HG03108 (cell line): ENCODE measurements at regions not wholly inside any gene's neighbourhood (a gene's known extent, or its start where the extent isn't known, plus 50 kb on each side); places are given as distances from the start of the nearest gene placed in this dataset.

ENCODE experiments used
- ATAC-seq: cut with Tn5 transposase; IDR thresholded peaks from one replicate; pipeline ENCODE4 v1.9.1; 2021; ENCODE audit warnings: moderate library complexity; ENCODE audit not compliant: unreplicated experiment

DNA sequence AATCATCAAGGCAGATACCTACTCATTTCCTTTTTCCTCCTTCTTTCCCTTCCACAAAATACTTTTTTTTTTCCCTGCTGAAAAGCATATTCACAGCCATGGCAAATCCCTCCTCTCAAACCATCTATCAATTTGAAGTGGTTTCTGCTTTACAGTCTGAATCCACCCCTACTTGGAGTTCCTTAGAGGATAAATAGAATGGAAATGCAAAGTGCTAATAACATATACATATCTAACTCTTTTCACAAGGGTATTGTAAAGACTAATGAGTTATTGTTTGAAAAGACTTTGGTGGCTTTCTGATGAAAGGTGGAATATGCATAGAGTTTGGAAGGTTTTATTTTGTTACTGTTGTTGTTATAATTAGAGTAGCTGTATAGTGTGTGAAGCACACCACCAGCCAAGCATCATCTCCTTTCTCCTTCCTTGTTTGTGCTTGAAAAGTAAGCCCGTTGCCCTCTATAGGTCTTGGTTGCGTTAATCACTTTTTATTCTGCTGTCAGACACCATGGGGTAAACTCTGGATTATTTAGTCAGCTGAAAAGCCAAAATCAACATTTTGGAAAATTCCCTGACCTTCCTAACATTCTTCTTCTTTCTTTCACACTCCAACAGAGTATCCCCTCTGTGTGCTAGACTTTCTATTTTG is 2126.9 kb upstream of the CELF4 start:
- no peak for ATAC-seq

DNA sequence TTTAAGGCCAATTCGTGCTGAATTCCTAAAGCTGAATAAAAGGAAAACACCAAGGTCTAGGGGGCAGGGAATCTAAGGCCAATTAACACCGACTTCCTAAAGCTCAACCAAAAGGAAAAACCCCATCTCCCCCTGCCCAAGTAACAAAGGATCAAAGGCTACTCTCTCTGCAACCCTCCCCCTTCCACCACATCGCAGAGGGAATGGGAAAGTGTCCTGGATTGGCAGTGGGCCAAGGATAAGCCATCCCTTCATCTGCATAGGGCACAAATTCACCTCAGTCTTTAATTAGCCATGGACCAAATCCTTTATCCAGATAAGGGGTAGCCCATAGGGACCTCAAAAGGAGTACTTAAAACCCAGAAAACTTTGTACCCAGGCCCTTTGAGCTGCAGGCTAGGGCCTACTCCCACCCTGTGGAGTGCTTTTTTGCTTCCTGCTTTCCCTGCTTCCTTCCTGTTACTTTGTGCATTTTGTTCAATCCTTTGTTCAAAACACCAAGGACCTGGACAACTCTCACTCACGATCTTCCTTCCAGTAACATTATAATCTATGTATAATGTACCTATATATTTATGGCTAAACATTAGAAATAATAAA is 2119.8 kb upstream of the CELF4 start:
- ATAC-seq, result no peak

DNA sequence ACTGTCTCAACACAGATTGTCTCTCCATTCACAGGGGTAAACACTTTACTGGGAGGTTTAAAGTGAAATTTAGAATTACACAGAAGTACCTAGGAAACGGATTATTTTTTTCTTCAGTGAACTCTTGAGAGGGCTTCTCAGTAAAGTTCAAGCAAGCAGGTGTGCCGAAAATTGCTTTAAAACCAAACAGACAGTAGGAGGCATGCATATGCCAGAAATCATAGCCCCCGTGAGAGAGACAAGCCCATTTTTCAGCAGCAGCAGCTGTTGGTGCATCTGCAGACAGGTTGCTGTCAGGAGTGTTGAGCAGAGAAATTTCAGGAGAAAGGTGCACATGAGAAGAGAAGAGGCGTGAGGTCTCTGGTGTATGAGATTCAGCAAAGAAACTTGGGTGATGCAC is 2115.5 kb upstream of the CELF4 start:
- ATAC-seq, result no peak

DNA sequence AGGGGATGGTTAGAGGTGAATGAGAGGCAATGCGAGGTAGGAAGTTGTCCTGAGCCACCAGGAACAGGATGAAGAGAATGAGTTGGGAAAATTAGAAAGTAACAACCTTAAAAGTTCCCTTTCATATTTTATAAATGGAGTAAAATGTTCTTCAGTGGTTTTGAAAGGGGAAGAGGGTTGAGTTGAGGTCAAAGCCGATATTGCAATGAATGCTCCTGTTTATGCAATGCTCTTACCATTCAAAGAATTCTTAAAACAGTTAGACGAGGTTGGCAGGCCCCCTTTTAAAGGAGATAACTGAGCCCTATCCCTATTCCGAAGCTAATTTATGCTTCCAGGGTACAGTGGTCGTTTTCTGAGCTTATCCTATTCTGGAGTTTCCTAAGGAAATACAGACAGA is 2110.3 kb upstream of the CELF4 start:
- ATAC-seq, result no peak

- no peak for ATAC-seq
Measured at GRCh38 chr18:39675368-39675767, 2109.8 kb upstream of the CELF4 start.

- ATAC-seq, result no peak
Measured at GRCh38 chr18:39672171-39672570, 2106.6 kb upstream of the CELF4 start.

DNA sequence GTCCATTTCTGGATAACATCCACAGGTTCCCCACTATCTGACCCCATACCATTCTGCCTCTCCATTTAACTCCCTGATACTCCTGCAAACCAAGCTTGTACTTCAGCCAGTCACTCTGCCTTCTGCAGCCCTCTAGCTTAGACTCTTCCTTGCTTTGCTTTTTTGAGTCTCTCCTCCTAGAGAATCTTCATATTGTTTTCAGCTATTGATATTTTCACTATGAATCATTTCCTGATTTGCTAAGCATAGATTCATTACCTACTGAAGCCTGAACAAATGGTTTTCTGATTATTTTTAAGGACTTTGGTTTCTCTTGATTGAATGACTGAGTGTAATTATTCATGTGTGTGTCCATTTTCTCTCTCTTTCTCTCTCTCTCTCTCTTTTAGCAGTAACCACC is 2102.3 kb upstream of the CELF4 start:
- ATAC-seq, result no peak

DNA sequence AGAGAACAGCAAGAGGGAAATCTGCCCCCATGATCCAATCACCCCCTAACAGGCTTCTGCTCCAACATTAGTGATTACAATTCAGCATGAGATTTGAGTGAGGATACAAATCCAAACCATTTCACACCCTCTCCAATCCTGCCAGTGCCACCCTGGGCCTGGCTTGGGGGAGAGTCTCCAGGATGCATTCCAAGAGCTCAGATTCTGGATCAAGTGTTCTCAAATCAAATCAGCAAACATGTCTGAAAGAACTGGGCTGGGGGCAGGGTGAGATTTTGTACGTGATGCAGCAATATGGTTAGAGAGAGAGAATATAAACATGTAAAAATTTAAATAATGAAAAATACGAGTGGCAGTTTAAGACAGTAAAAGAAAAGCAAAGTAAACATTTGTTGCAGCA is 2100.9 kb upstream of the CELF4 start:
- ATAC-seq, result no peak

- no peak for ATAC-seq
Measured at GRCh38 chr18:39661856-39662366, 2096.3 kb upstream of the CELF4 start.

DNA sequence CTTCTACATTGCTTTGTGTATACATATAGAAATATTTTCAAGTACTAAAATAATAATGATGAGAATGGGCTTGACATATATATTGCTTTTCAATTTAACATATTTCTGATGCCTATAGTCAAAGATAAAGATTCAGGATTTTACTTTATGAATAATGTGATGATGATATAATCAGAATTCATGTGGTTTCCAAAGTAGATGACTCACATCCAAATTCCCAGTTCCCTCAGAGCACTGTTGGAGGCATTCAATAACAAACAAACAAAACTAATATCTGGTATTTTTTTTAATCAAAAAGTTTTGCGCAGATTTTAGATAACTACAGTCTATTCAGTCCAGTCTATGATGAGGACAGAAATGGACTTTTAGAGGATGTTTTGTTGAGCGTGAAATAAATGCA is 2094.5 kb upstream of the CELF4 start:
- ATAC-seq, result no peak

DNA sequence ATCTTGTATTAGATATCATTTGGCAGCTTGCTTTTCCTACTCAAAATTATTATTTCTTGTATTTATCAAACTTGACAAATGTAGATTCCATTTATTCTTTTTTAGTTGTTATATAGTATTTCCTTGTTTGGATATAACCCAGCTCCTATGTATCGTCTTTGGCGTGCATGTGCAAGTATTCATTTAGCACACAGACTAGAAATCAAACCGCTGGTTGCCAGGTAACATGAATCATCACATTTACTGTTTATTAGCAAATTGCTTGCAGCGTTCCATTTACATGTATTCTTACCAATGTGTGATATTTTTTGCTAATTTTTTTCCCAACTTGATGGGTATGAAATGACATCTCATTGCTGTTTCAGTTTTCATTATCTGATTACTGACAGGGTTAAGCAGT is 2089.7 kb upstream of the CELF4 start:
- ATAC-seq, result no peak

DNA sequence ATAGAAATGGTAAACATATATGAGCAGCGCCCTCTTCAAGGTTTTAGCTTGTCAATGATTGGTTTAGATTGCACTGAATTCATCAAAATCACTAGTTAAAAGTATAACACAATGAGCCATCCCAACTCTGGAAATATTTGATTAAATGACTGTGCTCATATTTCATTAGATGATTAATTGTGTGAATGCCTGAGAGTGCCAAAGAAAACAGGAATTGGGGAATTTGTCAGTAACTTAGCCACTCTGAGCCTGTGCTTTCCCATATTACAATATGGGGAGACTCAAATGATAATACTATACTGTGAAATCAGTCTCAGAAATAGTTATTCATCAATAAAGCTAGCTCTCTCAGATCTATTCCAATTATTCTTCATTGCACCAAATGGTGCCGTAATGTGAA is 2087.6 kb upstream of the CELF4 start:
- no peak for ATAC-seq

- ATAC-seq, result no peak
Measured at GRCh38 chr18:39648616-39649015, 2083.0 kb upstream of the CELF4 start.

DNA sequence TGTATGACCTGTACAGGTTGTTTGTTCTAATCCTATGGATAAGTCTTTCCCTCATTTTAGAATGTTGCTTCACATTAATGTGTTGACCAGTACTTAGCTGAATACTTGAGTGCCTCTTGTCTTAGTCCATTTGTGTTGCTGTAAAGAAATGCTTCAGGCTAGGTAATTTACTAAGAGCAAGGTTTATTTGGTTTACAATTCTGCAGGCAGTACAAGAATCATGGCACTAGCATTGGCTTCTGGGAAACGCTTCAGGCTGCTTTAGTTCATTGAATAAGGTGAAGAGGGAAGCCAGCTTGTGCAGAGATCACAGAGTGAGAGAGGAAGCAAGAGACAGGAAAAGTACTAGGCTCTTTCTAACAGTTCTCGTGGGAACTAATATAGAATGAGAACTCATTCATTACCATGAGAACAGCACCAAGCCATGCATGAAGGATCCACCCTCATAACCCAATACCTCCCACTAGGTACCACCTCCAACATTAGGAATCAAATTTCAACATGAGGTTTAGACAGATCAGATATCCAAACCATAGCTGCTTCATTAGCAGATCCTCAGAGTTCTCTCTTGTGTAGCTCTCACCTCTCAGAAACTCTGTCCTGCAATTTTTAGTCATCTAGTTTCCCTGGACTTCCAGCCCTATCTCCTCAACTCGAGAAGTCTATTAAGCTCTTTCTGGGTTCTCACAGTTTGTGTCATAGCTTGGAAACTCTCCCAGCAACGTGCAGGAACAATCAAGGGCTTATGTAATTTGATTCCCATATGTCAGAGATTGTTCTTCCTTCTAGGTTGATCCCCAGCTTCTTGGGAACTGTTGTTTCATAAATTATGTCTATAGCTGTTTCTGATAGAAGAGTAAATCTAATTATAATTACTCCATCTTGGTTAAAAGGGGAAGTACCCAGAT is 2082.3 kb upstream of the CELF4 start:
- no peak for ATAC-seq

DNA sequence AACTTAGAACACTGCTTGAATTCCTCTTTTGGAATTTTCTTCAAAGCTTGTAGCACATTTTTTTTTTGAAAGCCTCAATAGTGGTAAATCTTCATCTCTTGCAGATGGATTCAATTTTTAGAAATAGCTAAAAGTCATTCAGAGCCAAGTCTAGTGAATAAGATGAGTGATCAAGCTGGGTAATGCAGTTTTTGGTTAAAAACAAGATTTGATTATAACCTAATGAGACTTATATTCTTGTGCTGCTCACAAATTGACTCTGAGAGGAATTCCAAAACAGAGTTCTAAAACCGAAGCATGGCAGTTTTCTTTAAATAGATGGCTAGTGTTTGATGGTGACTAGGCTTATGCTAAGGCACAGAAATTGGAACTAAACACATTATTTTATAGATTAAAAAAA is 2072.6 kb upstream of the CELF4 start:
- no peak for ATAC-seq

DNA sequence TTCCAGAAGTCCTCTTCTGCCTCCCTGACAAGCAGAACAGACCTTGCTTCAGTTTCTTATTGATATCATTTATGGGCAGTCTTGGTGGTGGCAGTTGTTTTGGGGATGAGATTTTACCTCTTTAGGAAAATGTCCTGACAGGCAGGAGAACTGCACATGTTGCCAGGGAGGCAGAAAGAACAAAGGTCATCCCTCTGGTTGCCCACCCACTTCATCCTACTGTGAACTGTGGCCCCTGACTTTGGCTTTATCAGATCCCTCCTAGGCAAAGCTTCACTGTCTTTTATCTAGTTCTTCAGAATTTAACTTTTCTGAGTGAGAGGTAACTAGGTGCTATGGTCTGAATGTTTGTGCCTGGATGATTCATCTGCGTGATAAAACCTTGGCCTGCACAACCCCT is 2071.3 kb upstream of the CELF4 start:
- no peak for ATAC-seq

DNA sequence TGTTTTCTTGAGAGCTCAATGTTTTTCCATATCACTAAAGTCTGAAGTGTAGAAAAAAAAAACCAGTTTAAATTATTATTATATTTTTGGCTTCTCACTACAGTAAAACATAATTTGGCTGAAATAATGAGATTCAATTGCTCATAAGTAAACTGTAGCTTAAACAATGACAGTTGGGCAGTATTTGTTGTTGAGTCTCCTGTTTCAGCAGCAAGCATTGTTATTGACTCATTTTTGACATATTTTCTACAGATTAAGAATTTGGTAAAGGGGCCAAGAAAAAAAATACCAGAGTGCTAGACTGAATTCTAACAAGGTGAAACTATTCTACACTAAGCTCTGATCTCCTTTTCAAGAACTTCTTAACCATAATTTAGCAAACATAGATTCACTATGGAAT is 2070.4 kb upstream of the CELF4 start:
- no peak for ATAC-seq

GRCh38 chr18:39635192-39635591 is 2069.6 kb upstream of the CELF4 start:
- ATAC-seq, result no peak

DNA sequence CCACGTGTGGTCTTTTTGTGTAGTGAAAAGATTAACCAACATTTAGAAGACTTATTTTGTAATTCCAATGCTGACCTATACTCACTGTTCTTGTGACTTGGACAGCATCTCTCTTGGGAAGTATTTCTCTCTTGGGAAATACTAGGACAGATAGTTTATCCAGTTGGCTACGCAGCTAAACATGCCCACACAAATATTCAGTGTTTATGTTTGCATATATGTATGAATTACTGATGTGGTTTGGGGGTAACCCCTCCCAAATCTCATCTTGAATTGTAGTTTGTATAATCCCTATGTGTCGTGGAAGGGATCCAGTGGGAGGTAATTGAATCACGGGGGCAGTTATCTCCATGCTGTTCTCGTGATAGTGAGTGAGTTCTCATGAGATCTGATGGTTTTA is 2062.3 kb upstream of the CELF4 start:
- no peak for ATAC-seq

- ATAC-seq, result no peak
Measured at GRCh38 chr18:39624961-39625360, 2059.4 kb upstream of the CELF4 start.

DNA sequence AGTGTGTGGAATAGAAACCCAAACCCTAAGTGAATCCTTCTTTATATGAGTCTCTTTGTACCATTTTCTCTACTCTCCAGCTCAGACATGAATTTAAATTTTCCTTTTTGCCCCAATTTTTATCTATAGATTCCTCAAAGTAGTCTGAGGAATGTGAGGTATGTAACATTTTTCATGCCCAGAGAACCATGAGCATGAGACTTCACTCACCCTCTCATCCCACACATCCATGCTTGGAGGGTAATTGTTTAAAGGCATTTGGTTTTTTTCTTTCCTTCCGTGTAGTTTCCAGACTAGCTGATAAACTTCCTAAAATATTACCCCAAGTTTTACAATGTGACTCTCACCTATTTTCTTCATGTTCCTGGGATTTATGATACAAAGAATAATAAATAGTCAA is 2056.8 kb upstream of the CELF4 start:
- ATAC-seq, result no peak
